ENCODE measurements at regions not wholly inside any gene's neighbourhood (a gene's known extent, or its start where the extent isn't known, plus 50 kb on each side); places are given as distances from the start of the nearest gene placed in this dataset.
A peak's percentile ranks its signal among the peaks of the same experiment; 100 is the strongest.

DNA sequence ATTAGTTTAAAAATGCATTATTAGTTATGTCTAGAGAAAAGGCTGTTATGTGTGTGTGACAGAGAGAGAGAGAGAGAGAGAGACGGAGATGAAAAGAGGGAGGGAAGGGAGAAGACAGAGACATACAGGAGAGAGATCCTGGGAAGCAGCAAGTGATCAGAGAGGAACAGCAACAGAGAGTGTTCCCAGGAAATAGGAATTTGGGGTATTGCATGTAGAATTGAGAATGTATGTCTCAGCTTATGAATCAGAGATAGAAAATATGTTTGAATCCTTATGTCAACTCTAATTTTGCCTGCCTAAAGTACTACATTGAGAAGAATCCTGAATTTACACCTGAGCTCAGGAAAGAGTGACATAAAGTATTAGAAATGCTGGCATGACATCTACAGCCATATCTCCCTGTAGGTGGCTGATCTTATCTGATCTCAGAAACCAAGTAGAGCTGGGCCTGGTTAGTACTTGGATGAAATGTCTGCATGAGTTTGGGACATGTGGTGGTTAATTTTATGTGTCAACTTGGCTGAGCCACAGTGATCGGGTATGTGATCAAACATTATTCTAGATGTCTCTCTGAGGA lies 130.6 kb downstream of the TENT5A start (continued):
- TF ChIP-seq, protein P1, sequence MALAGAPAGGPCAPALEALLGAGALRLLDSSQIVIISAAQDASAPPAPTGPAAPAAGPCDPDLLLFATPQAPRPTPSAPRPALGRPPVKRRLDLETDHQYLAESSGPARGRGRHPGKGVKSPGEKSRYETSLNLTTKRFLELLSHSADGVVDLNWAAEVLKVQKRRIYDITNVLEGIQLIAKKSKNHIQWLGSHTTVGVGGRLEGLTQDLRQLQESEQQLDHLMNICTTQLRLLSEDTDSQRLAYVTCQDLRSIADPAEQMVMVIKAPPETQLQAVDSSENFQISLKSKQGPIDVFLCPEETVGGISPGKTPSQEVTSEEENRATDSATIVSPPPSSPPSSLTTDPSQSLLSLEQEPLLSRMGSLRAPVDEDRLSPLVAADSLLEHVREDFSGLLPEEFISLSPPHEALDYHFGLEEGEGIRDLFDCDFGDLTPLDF (CRISPR knock-in tag; IDR thresholded peaks at IDR 0.05) = no peak
- no peak for TF ChIP-seq TEAD4 (CRISPR knock-in tag; IDR thresholded peaks at IDR 0.05)

DNA sequence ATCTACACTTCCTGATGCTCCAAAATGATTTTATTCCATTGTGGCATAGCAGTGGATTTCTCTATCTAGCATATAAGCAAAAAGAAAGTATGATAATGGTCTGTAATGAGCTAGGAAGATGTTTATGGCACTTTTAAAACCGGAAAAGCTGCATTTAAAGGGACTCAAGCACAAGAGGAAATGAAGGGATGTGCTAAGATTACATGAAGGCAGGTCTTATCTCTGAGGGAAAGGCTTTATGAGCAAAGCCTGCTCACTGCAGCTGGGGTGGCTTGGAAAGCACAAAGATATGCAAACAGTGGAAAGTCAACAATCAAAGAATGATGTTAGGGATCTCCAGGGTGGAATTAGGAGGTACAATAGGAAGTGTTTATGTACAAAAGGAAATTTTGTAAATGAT lies 138.2 kb downstream of the TENT5A start:
- no peaks in the 10 kb centered on the region for H3K36me3 Mint-ChIP-seq
- ATAC-seq (peak; percentile 52; the same call in 1 of the 2 replicates), DNase-seq (ENCODE audit: low spot score) (no peak)
- H3K27me3 Mint-ChIP-seq (ENCODE audit: low read depth) = no peaks in the 10 kb centered on the region
- TF ChIP-seq EMX1 (CRISPR knock-in tag; IDR thresholded peaks at IDR 0.05) = no peak
- TF ChIP-seq MYBL2 (CRISPR knock-in tag; IDR thresholded peaks at IDR 0.05) = no peak
- no peak for TF ChIP-seq ESRRA (CRISPR knock-in tag; IDR thresholded peaks at IDR 0.05; ENCODE audit: borderline replicate concordance)
- TF ChIP-seq NFE2L1 (CRISPR knock-in tag; IDR thresholded peaks at IDR 0.05) = no peak
- TF ChIP-seq, protein P2, sequence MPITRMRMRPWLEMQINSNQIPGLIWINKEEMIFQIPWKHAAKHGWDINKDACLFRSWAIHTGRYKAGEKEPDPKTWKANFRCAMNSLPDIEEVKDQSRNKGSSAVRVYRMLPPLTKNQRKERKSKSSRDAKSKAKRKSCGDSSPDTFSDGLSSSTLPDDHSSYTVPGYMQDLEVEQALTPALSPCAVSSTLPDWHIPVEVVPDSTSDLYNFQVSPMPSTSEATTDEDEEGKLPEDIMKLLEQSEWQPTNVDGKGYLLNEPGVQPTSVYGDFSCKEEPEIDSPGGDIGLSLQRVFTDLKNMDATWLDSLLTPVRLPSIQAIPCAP (CRISPR knock-in tag; IDR thresholded peaks at IDR 0.05) = no peak
- TF ChIP-seq, protein P3, sequence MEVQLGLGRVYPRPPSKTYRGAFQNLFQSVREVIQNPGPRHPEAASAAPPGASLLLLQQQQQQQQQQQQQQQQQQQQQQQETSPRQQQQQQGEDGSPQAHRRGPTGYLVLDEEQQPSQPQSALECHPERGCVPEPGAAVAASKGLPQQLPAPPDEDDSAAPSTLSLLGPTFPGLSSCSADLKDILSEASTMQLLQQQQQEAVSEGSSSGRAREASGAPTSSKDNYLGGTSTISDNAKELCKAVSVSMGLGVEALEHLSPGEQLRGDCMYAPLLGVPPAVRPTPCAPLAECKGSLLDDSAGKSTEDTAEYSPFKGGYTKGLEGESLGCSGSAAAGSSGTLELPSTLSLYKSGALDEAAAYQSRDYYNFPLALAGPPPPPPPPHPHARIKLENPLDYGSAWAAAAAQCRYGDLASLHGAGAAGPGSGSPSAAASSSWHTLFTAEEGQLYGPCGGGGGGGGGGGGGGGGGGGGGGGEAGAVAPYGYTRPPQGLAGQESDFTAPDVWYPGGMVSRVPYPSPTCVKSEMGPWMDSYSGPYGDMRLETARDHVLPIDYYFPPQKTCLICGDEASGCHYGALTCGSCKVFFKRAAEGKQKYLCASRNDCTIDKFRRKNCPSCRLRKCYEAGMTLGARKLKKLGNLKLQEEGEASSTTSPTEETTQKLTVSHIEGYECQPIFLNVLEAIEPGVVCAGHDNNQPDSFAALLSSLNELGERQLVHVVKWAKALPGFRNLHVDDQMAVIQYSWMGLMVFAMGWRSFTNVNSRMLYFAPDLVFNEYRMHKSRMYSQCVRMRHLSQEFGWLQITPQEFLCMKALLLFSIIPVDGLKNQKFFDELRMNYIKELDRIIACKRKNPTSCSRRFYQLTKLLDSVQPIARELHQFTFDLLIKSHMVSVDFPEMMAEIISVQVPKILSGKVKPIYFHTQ (CRISPR knock-in tag; IDR thresholded peaks at IDR 0.05) = no peak
- TF ChIP-seq, protein P4, sequence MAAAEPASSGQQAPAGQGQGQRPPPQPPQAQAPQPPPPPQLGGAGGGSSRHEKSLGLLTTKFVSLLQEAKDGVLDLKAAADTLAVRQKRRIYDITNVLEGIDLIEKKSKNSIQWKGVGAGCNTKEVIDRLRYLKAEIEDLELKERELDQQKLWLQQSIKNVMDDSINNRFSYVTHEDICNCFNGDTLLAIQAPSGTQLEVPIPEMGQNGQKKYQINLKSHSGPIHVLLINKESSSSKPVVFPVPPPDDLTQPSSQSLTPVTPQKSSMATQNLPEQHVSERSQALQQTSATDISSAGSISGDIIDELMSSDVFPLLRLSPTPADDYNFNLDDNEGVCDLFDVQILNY (CRISPR knock-in tag; IDR thresholded peaks at IDR 0.05) = no peak
- TF ChIP-seq, protein P5, sequence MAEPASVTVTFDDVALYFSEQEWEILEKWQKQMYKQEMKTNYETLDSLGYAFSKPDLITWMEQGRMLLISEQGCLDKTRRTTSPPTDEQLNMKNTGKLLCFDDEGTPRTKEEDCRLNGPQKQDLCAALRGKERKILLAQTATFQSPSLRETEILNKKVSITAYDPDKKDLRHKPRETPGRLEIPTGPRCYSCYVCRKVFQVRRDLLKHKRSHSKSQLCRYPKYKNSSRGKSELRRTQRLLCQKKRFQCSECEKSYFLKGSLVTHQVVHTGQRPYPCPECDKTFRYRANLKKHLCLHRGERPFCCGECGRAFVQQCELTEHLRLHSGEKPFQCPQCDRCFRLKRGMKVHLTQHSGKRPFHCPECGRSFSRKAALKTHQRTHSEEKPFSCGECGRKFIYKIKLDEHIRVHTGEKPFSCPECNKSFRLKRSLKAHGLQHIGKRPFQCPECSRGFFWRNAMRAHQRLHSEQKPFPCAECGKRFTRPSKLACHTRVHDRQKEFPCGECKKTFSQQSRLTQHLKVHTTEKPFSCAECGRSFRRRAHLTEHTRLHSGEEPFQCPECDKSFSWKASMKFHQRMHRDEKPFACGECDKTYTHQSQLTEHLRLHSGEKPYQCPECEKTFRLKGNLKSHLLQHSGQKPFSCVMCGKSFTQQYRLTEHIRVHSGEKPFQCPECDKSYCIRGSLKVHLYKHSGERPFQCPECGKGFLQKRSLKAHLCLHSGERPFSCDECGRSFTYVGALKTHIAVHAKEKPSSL (CRISPR knock-in tag; conservative IDR thresholded peaks at IDR 0.05) = no peak
- TF ChIP-seq JAZF1 (CRISPR knock-in tag; IDR thresholded peaks at IDR 0.05) = no peak
- TF ChIP-seq NFATC4 (CRISPR knock-in tag; IDR thresholded peaks at IDR 0.05) = no peak
- TF ChIP-seq ZNF317 (CRISPR knock-in tag; IDR thresholded peaks at IDR 0.05; ENCODE audit: borderline replicate concordance, low read depth) = no peak
- TF ChIP-seq, protein P6, sequence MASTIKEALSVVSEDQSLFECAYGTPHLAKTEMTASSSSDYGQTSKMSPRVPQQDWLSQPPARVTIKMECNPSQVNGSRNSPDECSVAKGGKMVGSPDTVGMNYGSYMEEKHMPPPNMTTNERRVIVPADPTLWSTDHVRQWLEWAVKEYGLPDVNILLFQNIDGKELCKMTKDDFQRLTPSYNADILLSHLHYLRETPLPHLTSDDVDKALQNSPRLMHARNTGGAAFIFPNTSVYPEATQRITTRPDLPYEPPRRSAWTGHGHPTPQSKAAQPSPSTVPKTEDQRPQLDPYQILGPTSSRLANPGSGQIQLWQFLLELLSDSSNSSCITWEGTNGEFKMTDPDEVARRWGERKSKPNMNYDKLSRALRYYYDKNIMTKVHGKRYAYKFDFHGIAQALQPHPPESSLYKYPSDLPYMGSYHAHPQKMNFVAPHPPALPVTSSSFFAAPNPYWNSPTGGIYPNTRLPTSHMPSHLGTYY (CRISPR knock-in tag; IDR thresholded peaks at IDR 0.05) = no peak
- TF ChIP-seq, protein P7, sequence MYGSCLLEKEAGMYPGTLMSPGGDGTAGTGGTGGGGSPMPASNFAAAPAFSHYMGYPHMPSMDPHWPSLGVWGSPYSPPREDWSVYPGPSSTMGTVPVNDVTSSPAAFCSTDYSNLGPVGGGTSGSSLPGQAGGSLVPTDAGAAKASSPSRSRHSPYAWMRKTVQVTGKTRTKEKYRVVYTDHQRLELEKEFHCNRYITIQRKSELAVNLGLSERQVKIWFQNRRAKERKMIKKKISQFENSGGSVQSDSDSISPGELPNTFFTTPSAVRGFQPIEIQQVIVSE (CRISPR knock-in tag; IDR thresholded peaks at IDR 0.05; ENCODE audit: borderline replicate concordance) = no peak
- H3K27ac Mint-ChIP-seq = peak overlapping the region; percentile 3; the same call in 1 of the 2 replicates
- no peak overlapping the region for H3K4me3 Mint-ChIP-seq
- H3K4me1 Mint-ChIP-seq = peaks cover 10% of the 10 kb centered on the region
- ChIA-PET CTCF (no interaction called here), POLR2A (no interaction called here)
- H3K9me3 Mint-ChIP-seq = no peaks in the 10 kb centered on the region

Measured in WTC11 (cell line).